CD4-positive, alpha-beta T cell treated with Interleukin-12 subunit alpha and Interleukin-12 subunit beta, for 1 hour (primary cell): ENCODE measurements at regions not wholly inside any gene's neighbourhood (a gene's known extent, or its start where the extent isn't known, plus 50 kb on each side); places are given as distances from the start of the nearest gene placed in this dataset.

Experiments
- DNase-seq: peaks from one replicate; pipeline ENCODE4 v3.0.0-alpha.2; 2020

DNA sequence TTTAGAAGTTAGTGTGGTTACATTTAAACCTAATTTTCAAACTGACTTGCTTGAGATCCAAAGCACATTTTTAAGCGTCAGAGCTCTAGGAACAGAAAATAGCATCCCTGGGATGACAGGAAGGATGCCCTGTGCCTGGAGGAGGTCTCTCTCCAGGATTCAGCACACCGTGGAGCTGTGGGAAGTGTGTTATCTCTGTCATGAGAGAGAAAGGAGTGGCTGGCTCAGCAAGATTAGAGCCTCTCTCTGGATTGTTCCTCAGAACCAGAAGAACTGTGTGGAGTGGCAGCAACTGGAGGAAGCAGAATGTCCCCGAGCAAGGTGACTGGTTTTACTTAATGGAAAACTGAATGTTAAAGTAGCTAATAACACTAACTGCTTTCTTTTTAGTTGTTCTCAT, 233.6 kb upstream of the TGFBR2 start:
- no peak for DNase-seq

GRCh38 chr3:30384546-30385072, 221.8 kb upstream of the TGFBR2 start:
- no peak for DNase-seq

- no peak for DNase-seq
Observed at GRCh38 chr3:30393079-30393478, 213.3 kb upstream of the TGFBR2 start.

- DNase-seq, result no peak
Observed at GRCh38 chr3:30397030-30397429, 209.4 kb upstream of the TGFBR2 start.

DNA sequence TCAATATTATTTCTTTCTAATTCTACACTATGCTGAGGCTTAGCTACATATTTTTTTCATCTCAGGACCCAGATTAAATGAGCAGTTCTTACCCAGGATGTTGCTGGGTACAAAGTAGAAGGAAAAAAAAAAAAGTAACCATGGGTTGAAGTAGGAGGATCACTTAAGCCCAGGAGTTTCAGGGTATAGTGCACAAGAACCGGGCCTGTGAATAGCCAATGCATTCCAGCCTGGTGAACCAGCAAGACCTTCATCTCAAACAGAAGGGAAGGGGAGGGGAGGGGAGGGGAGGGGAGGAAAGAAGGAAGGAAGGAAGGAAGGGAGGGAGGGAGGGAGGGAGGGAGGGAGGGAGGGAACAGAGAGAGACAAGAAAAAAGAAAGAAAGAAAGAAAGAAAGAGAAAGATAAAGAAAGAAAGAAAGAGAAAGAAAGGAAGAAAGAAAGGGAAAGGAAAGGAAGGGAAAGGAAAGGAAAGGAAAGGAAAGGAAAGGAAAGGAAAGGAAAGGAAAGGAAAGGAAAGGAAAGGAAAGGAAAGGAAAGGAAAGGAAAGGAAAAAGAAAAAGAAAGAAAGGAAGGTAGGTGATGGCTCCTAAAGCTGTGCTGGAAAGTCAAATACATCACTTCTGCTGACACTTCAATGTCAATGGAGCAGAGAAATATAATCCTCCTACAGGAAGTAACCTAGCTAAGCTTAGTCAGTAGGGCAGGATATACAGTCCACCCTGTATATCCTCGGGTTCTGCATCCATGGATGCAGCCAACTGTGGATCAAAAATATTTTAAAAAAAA, 206.8 kb upstream of the TGFBR2 start:
- DNase-seq, result no peak

DNA sequence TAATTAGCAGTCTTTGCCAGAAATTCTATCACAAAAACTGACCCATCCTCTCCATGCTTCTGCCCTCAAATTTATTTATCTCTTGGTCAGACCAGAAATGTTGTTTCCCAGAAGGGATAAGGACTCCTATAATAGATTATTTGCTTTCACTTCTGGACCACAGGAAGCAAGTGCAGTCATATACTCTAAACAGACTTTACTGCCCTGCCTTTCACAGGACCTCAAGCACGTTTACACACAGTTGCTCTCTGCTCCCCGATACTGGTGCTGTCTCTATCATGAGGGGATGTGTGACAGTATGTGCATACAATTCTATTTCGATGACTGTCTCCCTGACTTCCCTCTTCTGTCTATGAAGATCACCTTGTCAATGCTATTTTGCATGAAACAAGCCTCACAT, 205.5 kb upstream of the TGFBR2 start:
- no peak for DNase-seq

GRCh38 chr3:30401971-30402370, 204.4 kb upstream of the TGFBR2 start:
- no peak for DNase-seq

GRCh38 chr3:30407651-30408050, 198.8 kb upstream of the TGFBR2 start:
- DNase-seq, result no peak

DNA sequence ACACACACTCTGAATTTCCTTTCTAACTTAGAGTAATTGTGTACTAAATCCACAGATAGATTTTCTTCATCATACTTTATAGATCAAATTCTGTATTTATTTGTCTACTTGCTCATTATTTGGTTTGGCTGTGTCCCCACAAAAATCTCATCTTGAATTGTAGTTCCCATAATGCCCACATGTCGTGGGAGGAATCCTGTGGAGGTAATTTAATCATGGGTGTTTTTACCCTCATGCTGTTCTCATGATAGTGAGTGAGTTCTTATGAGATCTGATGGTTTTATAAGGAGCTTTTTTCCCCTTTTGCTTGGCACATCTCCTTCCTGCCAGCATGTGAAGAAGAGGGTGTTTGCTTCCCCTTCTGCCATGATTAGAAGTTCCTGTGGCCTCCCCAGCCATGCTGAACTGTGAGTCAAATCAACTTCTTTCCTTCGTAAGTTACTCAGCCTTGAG, 198.3 kb upstream of the TGFBR2 start:
- no peak for DNase-seq

- DNase-seq, result no peak
Observed at GRCh38 chr3:30418443-30418842, 188.0 kb upstream of the TGFBR2 start.

DNA sequence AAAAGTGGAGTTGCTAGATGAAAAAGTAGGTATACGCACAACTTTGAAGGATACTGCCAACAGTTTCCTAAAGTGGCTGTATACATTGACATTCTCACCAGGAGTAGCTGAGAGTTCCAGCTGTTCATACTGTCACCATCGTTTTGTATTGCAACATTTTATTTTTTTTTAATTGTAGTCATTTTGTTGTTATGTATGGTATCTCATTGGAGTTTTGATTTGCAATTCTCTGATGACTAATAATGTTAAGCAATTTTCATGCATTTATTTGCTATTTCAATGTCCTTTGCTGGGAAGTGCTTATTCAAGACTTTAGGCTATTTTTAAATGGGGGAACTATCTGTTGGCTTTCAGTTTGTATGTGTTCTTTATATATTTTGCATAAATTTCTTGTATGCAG, 185.1 kb upstream of the TGFBR2 start:
- no peak for DNase-seq

DNA sequence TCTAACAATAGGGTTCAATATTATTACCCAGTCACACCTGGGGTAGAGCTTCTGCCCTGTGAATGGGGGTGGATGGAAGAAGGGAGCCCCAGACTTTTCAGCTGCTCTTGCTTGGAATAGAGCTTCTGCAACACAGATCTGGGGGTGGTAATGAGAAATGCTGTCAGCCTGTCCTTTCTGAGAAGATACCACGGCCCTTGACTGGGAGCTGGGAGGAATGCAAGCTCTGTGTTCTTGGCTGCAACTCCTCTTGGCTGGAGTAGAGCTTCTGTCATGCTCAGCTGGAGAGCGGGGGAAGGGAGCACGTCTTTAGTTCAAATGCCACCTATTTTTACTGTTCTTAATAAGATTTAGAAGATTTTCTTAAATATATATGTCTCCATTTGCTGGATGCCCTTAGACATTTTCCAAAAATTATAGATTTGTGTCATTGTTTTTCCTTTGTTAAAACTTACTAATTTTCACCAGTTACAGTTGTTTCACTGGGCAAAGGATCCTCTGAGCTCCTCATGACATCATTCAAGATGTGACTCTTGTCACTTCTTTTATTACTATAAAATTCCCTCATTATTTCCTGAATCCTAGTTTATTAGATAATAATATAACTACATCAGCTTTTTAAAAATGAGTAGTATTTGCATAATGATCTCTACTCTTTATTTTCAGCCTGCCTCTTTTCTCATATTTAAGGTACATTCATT, 180.0 kb upstream of the TGFBR2 start:
- DNase-seq, result no peak

DNA sequence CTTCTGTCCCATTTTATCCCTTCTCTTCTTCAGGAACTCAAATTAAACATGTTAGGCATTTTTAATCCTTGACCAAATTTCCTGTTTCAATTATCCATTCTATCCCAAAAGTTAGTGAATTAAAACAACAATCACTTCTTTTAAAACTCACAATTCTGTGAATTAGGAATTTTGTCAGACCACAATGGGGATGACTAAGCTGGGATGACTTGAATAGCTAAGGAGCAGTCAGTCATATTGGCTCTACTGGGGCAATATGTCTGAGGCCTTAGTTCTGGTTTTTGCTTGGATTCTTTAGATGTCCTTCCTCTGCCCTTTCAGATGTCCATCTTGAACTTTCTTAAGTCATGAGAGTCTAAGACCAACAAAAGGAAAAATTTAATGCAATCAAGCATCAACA, 178.2 kb upstream of the TGFBR2 start:
- DNase-seq, result no peak

DNA sequence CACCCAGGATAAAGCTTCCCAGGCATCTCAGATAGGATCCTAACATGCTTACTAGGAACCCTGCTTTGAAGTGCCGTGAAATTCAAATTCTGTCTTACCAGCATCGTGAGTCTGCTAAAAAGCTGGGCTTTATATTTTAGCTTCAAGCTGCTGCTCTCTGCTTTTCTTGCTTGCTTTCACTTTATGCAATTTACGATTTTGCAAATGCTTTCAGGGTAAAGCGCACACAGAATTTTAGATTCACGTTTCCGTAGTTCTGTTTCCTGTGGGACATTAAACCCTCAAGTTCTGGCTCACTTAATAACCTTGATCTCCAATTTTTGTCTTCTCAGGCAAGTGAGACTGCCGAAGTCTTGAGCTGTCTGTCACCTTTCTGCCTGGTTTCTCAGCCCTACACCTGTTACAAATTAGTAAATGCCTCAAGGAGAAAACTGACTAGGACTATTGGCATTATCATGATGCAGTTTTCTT, 170.5 kb upstream of the TGFBR2 start:
- peak; percentile 14 for DNase-seq

GRCh38 chr3:30437171-30437601, 169.2 kb upstream of the TGFBR2 start:
- no peak for DNase-seq

DNA sequence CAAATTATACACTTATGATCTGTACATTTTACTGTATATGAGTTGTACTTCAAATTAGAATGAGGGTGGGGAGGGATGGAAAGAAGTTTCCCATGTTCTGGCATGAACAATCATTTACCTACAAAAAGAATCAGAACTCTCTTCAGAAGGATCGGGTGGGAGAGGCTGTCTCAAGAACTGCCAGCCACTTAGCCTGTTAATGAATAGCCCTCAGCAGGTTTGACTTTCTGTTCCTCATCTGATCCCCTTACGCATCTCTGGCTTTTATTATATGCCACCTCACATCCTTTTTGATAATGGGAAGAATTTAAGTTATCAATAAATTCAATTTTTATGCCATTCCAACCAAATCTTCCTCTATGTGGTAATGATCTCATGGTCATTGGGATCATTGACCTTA, 168.3 kb upstream of the TGFBR2 start:
- no peak for DNase-seq

- DNase-seq, result no peak
Observed at GRCh38 chr3:30439451-30440053, 166.8 kb upstream of the TGFBR2 start.

DNA sequence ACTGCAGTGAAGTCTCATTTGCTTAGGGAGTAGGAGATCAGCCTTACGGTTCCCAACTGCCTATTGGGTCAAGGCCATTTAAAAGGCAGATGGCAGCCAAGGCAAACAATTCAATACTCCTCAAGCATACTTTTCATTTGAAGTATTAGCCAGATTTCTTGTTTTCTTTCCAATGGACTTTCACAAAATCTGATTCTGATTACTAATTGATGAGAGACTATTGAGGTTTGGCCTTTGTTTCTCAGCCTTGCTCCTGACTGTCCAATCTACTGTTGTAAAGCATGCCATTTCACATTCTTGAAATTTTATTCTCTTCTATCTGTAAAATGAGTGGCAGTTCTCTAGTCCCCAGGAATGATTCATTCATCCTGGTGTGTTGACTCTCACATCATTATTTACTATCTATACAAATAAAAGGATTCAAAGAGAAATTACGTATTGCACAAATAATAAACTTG, 166.2 kb upstream of the TGFBR2 start:
- no peak for DNase-seq

DNA sequence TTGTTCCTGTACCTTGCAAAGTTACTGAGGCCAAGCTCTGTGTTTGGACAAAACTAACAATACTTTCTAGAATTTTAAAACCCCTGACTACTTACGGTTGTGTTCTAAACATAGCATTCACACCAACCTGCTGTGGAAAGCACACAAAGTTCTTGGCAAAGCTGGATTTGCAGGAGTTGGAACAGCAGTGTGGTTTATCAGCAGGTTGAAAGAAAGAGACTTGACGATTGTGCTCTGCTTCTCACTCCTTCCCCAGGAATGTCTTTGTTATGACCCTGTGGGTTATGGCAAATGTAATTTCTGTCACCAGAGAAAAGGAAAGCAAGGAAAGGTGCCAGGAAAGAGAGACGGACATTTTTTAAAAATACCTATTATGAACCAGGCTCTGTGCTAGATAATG, 165.5 kb upstream of the TGFBR2 start:
- no peak for DNase-seq

- DNase-seq, result no peak
Observed at GRCh38 chr3:30443756-30444673, 162.4 kb upstream of the TGFBR2 start.

- DNase-seq, result no peak
Observed at GRCh38 chr3:30448450-30449289, 157.7 kb upstream of the TGFBR2 start.

DNA sequence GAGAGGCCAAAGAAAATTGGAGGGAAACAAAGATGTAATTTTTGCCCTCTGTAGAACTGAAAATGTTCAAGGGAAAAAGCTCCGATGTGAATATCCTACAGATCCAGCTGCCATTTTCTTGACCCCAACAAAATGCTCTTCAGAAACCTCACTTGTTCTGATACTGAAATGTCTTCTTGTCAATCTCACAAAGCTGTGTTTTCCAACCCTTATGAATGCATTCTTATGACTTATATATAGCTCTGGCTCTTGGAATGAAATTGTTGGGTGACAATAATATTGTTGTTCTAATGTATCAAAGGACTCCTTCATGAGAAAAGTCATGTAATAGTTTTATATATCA, 157.1 kb upstream of the TGFBR2 start:
- no peak for DNase-seq
